ENCODE measurements at regions not wholly inside any gene's neighbourhood (a gene's known extent, or its start where the extent isn't known, plus 50 kb on each side); places are given as distances from the start of the nearest gene placed in this dataset.

- no peak for TF ChIP-seq CTCF (IDR thresholded peaks at IDR 0.05; ENCODE audit: insufficient read depth, low read depth, low read length)
- CTCF ChIA-PET: no interaction called here
- DNase-seq (ENCODE audit: low read depth): no peak
- Histone ChIP-seq H3K36me3 (ENCODE audit: control insufficient read depth, insufficient read depth, low read length) (no peaks in the 10 kb centered on the region), H3K27me3 (ENCODE audit: control insufficient read depth, insufficient read depth, low read length) (no peaks in the 10 kb centered on the region), H3K4me3 (ENCODE audit: low read depth, low read length) (no peak overlapping the region)
- POLR2A ChIA-PET: no interaction called here
Measured at GRCh38 chr10:53402594-53402993, 630.0 kb upstream of the MBL2 start.

GRCh38 chr10:53401536-53401935 lies 629.0 kb upstream of the MBL2 start:
- Histone ChIP-seq H3K27me3 (ENCODE audit: control insufficient read depth, insufficient read depth, low read length) (no peaks in the 10 kb centered on the region), H3K4me3 (ENCODE audit: low read depth, low read length) (no peak overlapping the region), H3K36me3 (ENCODE audit: control insufficient read depth, insufficient read depth, low read length) (no peaks in the 10 kb centered on the region)
- TF ChIP-seq CTCF (IDR thresholded peaks at IDR 0.05; ENCODE audit: insufficient read depth, low read depth, low read length): no peak
- CTCF ChIA-PET: no interaction called here
- no peak for DNase-seq (ENCODE audit: low read depth)
- POLR2A ChIA-PET: no interaction called here

GRCh38 chr10:53396876-53397275 lies 624.3 kb upstream of the MBL2 start:
- no peaks in the 10 kb centered on the region for H3K27me3 ChIP-seq (ENCODE audit: control insufficient read depth, insufficient read depth, low read length)
- no peak overlapping the region for H3K4me3 ChIP-seq (ENCODE audit: low read depth, low read length)
- no peak for DNase-seq (ENCODE audit: low read depth)
- CTCF ChIA-PET: no interaction called here
- H3K36me3 ChIP-seq (ENCODE audit: control insufficient read depth, insufficient read depth, low read length): no peaks in the 10 kb centered on the region
- POLR2A ChIA-PET: no interaction called here
- no peak for TF ChIP-seq CTCF (IDR thresholded peaks at IDR 0.05; ENCODE audit: insufficient read depth, low read depth, low read length)

GRCh38 chr10:53395449-53395848 lies 622.9 kb upstream of the MBL2 start:
- no peak for DNase-seq (ENCODE audit: low read depth)
- ChIA-PET POLR2A (no interaction called here), CTCF (no interaction called here)
- Histone ChIP-seq H3K36me3 (ENCODE audit: control insufficient read depth, insufficient read depth, low read length) (no peaks in the 10 kb centered on the region), H3K4me3 (ENCODE audit: low read depth, low read length) (no peak overlapping the region), H3K27me3 (ENCODE audit: control insufficient read depth, insufficient read depth, low read length) (no peaks in the 10 kb centered on the region)
- no peak for TF ChIP-seq CTCF (IDR thresholded peaks at IDR 0.05; ENCODE audit: insufficient read depth, low read depth, low read length)

GRCh38 chr10:53387562-53387961 lies 615.0 kb upstream of the MBL2 start:
- TF ChIP-seq CTCF (IDR thresholded peaks at IDR 0.05; ENCODE audit: insufficient read depth, low read depth, low read length): no peak
- ChIA-PET POLR2A (no interaction called here), CTCF (no interaction called here)
- no peak for DNase-seq (ENCODE audit: low read depth)
- Histone ChIP-seq H3K4me3 (ENCODE audit: low read depth, low read length) (no peak overlapping the region), H3K36me3 (ENCODE audit: control insufficient read depth, insufficient read depth, low read length) (no peaks in the 10 kb centered on the region), H3K27me3 (ENCODE audit: control insufficient read depth, insufficient read depth, low read length) (no peaks in the 10 kb centered on the region)
